CD4-positive, alpha-beta T cell treated with Interleukin-15 for 4 hours (primary cell): ENCODE measurements at regions not wholly inside any gene's neighbourhood (a gene's known extent, or its start where the extent isn't known, plus 50 kb on each side); places are given as distances from the start of the nearest gene placed in this dataset.

Experiments used
- DNase-seq: peaks from one replicate; pipeline ENCODE4 v3.0.0-alpha.2; 2020; ENCODE audit warnings: low spot score

DNA sequence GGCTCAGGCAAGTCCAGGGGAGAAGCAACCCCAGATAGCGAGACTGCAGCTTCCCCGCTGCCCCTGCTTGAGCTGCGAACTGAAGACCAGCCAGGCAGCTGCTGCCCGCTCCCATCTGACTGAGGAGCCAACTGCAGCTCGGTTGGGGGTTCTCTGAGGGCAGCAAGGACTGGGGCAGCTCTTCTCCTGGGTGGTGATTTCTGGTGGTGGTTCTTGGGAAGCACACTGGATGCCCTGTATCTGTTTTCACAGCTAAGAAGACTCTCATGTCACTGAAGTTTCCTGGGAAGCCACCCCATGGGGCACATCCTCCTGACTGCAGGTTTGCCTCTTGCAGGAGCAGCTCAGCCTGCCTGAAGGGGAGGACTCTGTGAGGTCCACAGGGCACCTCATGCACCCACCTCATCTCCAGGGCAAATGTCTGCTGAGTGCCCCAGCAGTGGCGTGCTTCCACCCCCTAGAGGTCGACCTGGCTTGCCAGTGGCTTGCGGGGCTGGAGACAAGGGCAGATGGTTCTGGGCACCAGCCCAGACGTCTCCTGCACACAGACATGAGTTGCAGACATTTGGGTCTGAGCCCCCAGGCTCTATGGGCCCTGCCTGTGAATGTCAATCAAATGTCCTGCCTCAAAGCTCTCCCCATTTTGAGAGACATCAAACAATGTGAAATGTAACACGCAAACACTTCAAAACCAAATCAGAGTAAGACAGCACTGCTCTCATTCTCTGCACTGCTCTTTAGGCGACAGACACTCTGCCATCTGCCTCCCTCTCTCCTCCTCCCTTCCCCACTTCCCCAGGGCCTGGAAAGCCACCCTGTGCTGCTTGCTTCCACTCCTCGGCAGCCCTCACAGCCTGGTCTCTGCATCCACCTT is 800.9 kb downstream of the BRD1 start:
- no peak for DNase-seq

DNA sequence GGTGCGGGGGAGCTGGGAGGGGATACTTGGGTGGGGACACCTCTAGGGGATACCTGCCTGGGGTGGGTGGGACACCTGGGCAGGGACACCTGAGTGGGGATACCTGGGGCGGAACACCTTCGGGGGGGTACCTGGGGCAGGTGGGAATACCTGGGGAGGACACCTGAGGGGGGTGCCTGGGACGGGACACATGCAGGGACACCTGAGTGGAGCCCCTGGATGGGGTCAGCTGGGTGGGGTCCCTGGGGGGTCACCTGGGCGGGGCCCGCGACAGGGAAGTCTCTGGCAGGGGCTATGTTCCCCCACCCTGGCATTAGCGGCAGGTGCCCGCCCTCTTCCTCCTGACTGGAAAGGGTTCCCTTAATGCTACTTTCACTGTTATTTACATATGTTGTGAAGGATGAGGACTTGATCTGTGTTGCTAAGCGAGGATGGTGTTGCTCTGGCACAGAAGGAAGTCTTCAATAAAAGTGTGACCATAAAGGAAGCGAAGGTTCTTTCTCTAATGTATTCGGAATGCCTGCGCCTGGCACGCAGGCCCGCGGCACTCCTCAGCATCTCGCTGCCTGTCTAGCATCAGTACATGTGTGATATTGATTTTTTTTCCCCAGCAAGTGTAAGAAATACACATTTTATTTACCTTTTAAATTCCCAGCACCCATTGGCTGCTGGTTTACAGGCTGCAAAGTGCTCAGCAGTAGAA is 801.7 kb downstream of the BRD1 start:
- DNase-seq = no peak

DNA sequence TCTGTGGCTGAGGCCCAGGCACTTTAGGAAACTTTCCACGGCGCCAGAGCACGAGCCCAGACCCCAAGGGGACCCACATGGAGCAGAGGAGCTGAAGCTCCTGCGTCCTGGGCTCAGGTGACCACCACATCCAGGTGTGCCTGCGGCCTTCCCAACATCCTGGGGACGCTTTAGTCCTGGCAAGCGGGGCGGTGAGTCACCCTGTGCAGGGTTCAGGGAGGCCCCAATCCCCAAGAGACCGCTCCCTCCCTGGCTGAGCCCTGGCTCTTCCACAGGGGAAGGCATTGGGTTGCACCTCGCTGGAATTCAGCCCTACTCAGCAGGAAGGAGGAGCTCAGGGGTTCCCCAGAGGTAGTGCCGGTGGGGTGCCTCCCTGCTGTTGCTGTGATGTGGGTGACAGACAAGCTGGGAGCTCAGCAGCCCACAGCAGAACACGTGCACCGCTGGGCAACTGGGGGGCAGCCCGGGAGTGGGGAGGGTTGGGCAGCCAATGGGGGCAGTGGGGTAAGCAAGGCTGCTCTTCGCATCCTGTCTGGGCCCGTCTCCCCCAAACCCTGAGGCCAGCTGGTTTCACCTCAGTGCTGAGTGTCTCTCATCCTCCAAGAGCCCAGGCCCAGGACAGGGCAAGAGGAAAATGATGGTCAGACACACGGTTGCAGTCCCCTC is 802.8 kb downstream of the BRD1 start:
- DNase-seq = no peak

DNA sequence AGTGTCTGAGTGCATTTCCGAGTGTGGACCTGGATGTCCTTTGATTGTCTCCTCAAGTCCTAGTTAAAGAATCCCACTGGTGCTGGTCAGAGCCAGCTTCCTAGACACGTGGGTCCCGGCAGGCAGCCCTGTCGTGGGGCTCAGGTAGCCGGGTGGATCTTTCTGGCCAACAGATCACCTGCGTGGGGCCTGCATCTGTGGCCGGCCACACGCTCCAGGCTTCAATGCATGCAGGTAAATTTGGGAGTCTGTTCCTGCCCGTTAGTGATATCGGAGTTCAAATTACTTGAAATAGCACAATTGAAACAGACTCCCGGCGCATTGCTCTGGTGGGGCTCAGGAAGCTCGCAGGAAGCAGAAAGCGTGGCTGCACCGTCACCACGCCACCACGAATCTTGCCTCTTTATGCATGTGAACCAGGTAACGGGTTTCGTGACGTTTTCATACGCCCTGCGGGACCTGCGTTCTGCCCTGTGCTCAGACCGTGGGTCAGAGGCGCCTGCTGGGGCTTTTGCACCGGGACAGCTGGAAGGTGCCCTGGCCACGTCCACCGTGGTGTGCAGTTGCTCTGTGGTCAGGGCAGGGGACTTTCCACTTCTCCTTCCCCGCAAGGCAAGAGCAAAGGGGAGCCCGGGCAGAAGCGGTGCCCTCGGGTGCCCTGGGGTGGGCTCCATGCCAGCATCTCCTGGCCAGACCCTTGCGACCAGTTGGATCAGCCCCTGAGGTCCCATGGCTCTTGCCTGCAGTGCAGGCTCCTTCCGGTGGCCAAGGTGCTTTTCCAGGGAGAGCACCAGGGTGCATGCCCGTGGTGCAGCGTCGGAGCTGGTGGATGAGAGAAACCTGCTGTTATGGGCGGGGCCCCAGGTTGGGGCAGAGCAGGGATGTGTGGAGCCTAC is 803.5 kb downstream of the BRD1 start:
- no peak for DNase-seq

DNA sequence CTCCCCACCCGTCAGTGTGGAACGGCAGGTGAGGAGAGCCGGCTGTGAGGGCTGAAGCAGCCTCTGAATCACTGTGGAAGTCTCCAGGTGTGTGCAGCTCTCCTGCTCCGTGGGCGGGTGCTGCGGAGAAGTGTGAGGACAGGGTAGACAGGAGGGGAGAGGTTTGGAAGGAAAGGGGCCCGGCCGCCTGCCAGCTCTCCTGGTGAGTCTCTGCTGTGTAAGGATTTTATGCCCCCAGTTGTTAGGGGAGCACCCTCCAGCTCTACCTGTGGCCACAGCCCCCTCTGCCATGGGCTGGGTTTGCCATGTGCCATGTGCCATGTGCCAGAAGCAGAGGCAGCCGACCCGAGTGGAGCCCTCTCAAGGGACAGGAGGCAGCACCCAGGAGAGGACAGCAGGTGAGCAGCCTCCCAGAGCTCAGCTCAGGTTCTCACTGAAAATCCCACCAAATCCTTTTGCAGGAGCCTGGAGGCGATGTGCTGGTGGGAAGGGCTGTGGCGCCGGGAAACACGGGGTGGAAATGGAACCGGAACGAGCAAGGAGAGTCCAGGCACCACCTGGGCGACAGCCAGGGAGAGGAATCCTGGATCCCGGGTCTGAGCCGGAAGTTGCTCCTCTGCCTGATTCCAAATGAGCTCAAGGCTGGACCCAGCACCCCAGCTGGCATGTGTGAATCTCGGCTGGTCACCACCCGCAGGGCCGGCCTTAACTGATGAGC is 804.4 kb downstream of the BRD1 start:
- DNase-seq = no peak

DNA sequence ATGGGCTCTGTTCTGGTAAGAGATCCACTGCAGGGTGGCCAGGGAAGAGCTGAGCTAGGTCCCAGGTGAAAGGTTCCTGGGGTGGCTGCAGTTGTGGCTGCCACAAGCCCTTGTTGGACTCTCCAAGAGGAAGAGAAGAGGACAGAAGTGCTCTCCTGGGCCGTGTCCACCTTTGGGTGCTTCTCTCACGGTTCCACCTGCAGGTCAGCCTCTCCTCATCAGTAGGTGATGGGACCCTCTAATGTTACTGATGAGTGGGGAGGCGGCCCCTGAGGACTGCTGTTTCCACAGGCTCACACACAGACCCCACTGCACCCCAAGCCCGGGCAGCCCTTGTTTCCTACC is 804.9 kb downstream of the BRD1 start:
- DNase-seq = no peak

DNA sequence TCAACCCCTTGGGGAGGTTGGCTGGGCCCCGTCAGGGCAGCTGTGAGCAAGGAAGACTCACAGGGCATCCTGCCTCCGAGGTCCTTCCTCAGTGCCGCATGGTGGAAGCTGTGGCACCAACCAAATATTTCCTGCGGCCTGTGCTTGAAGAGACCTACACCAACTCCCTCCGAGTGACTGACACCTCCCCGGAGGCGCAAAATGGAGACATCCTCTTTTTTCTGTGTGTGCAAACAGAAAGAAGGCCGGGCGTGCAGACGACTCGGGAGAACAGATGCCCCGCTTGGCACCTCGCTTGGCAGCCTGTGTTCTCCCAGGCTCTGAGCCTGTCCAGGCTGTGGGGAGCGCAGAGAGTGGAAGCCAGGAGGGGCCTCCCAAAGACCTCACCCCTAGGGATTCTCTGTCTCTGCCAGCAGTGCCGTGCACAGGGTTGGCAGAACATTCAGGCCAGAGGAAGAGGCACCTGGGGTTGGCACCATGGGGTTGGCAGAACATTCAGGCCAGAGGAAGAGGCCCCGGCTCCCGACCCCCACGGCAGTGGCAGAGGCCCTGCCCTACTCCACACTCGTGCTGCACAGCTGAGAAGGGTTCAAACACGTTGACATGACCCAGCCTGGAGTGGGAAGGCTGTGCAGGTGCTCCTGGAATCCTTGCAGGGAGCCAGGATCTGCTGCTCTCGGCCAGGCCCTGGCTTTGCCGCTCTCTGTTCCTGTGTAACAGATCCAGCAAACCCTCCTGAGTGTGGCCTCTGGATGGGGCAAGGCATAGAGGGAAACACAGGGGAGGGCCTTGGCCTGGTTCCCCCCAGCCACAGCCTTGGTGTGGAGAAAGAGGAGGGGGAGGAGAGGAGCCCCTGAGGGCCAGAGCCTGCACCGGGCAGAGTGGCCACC is 805.5 kb downstream of the BRD1 start:
- DNase-seq = no peak

DNA sequence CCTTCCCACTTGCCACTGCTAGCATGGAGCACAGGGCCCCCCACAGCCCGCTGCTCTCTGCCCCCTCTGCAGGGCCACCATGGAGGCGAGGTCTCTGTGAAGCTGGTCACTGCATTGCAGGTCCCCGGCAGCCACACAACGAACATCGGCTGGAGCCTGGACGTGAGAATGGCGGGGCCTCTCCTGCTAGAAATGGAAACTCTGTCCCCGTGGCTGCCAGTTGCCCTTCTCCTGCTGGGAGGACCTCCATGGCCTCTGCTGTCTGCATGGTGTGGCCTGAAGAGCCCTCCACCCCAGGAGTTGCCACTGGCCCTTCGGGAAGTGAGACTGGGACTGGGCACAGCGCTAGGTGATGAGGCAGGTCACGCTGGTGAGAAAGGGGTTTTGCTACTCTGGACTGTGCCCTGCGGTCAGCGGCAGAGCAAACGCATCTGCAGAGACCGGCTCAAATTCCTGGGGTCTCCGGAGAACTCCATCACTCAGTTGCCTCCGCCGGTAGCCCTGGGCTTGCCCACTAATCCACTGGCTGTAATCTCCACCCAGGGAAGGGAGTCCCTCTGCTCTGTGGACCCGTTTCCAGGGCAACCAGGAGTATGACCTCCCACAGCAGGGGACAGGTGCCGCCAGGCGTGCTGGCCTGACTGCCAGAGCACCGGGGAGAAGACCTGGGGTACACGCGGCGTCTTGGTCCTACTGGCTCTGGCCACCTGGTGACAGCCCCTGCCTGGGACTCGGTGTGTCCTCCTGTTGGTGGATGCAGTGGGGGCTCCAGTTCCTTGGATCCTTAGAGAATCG is 806.3 kb downstream of the BRD1 start:
- DNase-seq = no peak

DNA sequence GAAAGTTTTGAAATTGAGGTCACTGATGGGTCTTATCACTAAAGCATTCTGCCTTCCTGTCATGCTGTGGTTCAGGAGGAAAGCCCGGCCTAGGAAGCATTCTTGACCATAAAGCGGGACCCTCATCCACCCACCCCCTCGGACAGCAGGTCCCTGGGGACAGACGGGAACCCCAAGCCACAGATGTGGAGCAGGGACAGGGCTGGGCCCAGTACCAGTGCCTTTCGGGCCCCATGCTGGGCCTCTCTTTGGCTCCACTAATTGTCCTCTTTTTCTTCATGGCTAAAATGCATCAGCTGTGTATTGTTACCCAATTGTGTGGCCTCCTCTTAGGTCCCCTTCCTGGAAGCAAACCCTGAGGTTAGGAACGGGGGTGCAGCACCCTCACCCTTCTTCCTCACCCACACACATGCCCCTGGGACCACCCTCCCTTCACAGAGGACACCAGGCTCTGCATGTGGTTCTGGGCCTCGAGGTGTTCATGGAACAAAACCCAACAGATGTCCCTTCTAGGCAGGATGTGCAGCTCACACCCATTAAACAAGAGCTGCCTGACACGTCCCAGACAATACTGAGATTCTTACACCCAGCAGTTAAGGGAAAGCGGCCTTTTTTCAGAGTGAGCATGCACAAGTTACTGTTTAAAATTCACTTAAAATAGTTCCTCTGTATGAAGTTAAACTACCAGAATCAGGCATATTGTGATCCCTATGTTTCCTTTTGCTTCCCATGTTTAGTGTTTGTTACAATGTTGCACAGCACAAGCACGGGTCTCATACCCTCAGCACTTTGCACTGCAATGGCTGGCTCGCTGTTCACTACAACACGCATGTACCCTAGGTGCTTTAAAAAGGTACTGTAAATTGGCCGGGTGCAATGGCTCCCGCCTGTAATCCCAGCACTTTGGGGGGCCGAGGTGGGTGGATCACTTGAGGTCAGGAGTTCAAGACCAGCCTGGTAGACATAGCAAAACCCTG is 807.6 kb downstream of the BRD1 start:
- DNase-seq = no peak

DNA sequence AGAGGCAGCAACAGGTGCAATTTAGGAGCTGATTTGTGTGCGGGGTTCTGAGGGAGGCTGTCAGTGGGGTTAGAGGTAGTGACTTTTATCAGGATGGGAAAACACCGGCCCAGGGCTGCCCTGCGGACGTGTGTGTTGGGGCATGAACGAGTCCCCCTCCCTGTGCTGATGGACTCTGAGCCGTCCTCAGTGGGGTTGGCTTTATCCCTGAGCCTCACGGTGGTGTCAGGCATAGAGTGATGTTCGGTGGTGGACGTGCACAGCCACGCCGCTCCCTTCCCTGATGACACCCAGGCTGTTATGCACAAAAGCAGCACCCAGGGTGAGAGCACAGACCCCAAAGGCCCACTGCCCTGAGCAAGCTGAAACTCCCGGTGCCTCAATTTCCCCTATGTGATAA is 809.1 kb downstream of the BRD1 start:
- no peak for DNase-seq

DNA sequence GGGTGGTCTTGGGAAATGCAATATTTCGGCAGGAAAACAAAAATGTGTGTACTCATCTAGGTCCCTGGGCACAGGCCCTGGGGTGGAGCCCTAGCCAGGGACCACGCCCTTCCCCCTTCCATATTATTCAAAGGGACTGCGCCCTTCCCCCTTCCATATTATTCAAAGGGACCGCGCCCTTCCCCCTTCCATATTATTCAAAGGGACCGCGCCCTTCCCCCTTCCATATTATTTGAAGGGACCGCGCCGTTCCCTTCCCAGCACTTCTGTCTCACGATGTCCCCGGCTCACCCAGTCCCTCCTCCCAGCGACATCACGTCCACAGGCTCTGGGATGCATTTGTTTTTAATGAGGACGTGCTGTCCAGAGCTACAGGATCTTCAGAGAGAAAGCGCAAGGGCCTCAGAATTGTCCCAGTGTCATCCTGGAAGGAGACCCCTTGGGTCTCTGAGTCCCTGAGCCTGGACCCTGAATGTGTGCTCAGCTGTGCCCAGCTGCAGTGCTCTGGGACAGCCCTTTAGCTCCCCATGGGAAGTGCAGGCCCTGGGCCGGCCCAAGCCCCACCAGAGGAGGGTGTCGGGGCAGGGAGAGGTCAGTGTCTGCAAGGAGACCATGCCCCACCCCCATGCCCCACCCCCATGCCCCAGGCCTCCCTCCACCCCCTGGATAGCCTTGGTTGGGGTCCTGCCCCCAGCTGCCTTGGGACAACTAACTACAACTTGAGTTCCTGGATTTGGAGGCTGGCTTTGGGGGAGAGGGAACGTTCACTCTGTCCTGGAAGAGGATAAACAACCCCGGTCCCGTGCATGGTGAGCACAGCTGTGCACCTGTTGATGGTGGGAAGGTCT is 810.0 kb downstream of the BRD1 start:
- DNase-seq = no peak

DNA sequence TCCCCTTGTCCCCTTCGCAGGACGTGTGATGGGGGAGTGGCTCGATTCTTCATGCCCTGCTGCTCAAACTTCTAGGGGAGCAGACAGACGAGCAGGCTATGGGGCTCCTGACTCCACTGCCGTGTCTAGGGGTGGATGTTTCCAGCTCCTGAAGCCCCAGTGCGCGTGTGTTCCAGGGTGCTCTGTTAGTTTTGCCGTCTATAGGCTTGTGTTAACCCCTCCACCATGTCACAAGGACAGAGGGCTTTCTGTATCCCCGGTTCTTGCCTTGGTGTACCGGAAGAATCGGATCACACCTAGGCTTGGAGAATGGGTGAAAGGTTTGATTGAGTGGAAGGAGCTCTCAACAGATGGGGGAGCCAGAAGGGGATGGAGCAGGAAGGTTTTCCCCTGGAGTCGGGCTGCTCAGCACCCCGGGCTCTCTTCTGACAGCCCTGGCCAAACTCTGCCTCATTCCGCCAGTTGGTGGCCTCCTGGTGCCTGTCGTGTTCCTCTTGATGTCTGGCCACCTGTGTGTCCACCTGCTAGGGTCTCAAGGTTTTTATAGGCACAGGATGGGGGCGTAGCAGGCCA is 810.7 kb downstream of the BRD1 start:
- DNase-seq = no peak

DNA sequence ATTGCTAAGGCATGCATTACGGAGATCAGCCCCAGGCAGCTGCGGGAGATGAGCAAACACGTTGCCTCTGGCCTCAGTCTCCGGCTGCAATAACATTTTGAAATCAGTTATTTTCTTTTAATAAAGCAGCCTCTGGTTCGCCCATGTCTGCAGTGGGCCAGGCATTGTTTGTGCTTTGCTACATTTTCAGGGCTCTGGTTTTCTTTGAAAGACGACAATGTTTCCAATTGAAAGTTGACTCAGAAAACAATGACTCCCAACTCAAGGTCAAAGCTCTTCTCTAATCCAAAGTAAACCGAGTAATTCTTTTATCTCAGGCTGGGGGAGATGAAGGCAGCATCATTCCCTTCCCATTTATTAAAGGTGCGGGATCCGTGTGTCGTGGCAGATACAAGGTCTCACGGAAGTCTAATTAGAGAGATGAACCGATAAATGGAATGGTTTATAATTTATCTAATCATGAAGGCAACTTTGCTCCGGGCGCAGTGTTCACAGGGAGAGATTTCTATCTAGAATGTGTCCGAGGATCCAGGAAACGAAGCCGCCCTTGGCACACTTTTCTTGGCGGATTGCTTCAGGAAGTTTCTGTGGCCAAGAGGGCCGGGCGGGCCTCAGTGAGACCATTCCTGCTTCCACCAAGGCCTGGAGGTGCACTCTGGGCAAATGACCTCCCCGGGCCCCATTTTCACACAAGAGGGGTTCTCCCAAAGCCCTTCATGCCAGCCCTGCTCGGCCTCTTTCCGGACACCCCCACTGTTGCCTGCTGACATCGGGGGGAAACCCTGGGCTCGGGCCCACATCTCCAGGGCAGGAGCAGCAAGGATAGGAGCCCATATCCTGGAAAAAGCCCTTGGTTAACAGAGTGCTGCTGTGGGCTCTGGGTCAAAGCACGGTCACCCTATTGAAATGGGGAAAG is 811.4 kb downstream of the BRD1 start:
- DNase-seq = no peak

DNA sequence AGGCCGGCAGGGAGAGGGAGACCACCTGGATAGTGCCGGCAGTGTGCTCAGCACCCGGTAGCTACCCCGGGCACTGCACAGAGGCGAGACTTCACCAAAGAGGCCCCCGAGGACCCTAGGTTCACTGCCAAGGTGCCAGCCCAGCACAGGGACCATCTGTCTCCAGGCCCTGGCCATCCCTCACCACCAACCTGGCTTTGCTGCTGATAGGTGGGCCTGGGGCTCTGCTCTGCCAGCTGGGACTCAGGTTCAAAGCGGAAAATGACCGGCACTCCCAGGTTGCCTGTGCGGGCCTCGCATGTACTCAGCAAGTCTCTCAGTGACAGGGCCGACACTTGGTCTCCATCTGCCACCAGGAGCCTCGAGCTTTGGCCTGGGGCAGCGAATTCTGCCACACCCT is 812.2 kb downstream of the BRD1 start:
- no peak for DNase-seq

DNA sequence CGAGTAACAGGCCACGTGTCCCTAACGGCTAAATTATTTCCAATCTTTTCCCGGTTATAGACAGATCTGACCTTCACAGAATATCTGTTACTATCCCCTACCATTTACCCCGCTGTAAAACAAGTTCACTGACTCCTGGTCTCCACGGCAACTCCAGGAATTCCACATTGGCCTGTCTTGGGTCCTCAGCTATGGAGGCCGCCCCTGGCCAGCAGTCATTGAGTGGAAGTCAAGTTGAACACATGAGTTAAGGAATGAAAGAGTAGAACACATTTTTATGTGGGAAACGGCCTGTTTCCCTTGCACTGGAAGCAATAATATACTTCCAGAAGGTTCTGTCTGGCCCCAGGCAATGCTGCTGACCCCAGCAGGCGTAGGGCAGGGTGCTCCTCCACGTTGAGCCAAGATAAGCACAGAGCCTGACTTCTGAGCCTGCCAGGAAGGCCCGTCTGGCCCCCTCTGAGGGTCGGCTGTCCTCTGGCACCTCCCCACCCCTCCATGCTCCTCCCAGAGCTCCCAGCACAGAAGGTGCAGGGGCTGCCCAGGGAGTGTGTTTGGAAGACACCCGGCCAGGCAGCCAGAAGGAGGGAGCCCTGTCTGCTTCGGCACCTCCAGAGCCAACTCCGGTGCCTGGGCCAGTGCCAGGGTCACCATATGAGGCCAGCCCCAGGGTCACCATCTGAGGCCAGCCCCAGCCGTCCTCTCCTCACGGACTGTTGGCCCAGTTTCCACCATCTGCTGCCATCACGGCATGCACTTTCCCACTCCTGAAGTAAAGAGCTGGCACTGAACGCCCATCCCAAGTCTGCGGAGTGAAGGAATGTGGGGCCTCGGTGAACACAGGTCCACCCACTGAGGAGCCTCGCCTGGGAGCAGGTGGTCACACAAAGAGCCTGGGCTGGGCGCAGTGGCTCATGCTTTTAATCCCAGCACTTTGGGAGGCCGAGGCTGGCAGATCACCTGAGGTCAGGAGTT is 813.2 kb downstream of the BRD1 start:
- no peak for DNase-seq
